ENCODE measurements at regions not wholly inside any gene's neighbourhood (a gene's known extent, or its start where the extent isn't known, plus 50 kb on each side); places are given as distances from the start of the nearest gene placed in this dataset.

GRCh38 chr9:130755377-130756007 lies 61.9 kb downstream of the EXOSC2 start:
- no peak for DNase-seq

- no peak for DNase-seq
Measured at GRCh38 chr9:130756037-130756436, 62.5 kb downstream of the EXOSC2 start.

DNA sequence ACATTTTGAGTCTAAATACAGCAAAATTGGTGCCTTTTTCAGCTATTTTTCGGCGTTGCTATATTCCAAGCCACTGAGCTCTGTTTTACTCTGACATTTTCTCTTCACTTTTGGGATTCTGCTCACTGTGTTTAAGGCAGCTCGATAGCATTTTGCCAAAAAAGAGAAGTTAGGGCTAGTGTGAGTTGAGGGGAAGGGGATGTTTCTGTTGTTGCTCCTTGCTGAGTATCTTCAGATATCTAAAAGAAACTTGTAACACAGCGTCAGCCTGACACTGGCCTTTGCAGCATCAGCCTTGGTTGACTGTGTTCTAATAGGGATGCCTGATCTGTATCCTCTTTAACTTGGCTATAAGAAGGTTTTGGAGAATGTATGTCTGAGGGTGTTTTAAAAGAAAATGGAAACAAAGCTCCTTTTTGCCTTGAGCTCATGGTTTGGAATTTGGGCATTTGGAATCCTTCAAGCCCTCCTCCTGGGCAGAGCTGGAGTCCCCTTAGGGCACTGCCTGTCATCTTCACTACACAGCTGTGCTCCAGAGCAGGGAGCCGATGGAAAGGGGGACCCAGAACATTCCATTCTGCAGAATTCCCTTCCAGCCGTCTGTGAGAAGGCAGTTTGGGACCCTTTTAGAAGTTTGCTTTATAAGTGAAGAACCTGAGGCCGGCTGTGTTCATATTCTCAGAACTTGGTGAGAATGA lies 63.0 kb downstream of the EXOSC2 start:
- no peak for DNase-seq

- DNase-seq: no peak
Measured at GRCh38 chr9:130759738-130760137, 66.2 kb downstream of the EXOSC2 start.

DNA sequence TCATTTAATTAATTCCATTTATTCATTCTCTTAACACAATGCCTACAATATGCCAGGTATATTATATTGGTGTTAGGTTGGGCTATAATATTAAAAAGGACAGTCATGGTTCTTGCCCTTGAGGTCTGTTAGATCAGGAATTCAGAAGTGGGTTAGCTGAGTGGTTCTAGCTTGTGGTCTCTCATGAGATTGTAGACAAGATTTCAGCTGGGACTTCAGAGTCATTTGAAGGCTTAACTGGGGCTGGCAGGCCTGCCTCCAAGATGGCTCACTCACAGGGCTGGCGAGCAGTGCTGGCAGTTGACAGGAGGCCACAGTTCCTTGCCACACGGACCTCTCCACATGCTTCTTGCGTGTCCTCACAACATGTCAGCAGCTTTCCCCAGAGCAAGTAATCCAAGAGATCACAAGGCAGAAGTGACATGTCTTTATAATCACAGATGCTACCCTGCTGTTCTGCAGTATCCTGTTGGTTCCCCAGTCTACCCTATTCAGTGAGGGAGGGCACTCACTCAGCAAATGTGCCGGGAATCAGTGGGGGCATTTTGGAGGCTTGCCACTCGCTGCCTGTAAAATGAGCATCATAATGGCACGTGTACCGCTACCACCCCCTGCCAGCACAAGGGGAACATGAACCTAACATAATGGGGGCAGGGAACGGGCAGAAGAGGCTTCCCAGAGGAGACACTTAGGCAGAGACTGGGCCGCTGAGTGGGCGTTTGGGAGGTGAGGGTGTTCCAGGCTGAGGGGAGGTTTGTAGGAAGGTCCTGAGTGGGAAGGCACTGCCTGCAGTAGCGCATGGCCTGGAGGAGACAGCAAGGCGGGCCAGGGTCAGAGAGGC lies 70.0 kb downstream of the EXOSC2 start:
- no peak for DNase-seq

DNA sequence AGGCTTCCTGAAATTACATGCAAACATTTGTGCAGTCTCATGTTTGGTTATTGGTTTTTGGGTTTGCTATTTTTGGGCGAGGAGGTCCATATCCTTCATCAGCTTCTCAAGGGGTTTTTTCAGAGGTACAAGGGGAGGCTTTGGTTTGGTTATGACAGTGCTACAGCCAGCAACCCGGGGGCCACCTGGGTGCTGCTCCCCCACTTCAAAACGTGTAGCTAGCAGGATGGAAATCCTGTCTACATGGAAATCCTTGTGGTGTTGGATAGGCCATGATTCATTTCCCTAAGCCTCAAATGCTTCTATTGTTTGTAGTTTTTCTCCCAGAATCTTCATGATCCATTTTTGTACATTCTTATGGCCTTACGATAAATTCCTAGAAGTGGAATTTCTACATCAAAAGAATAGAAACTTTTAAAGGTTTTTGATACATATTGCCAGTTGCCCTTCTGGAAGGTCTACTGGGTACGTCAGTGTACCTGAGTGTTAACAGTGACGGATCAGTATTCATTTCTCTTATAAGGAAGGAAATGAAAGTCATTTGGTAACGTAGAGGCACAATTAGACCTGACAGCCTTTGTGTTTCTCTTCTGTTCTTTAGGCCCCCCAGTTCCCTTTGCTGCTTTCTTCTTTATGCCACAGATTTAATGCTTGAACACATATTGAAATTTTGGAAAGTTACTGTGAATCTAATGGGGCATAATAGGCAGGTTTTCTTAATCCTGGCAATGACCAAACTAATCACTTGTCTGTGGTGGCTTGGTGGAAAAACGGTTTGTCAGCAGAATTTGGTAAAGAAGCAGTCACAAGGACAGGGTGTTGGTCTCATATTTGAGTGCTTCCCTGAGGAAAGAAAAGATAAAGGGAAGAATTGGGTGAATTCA lies 69.7 kb upstream of the ABL1 start:
- no peak for DNase-seq

- no peak for DNase-seq
Measured at GRCh38 chr9:130766021-130766926, 68.8 kb upstream of the ABL1 start.

DNA sequence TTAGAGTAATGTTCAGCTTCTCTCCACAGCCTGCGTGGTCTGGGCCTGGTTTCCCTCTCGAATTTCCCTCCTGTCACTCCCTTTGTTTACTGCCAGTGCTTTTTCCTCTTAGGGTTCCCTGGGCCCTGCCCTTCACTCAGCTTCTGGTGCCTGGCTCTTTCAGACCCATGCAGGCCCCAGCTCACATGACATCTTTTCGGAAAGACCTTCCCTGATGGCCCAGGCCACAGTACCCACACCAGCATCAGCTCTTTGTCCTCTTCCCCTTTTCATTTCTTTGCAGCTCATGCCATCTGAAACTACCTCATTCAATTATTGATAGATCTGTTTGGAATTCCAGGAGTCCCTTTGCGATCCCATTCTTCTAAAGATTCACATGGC lies 68.1 kb upstream of the ABL1 start:
- DNase-seq: no peak

GRCh38 chr9:130768265-130768664 lies 66.8 kb upstream of the ABL1 start:
- DNase-seq: no peak

DNA sequence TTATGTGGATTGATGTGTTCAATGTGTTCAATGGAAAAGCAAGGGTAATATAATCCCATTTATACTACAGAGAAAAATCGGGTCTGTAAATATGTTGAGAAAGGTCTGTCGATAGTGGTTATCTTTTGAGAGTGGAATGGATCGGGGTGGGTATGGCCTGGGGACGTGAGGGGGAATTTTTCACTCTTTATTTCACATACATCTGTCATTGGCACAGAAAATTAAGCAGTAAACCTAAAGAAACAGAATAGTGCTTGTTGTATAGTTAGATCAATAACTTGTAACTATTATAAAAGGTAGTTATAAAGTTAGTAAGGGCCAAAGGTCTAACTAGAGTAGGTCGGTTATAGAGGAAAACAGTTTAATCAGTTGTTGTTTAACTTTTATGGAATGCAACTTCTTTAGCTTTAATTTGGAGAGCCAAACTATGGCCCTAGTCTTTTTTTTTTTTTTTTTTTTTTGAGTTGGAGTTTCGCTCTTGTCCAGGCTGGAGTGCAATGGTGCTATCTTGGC lies 66.1 kb upstream of the ABL1 start:
- DNase-seq: no peak

GRCh38 chr9:130770093-130770492 lies 65.0 kb upstream of the ABL1 start:
- DNase-seq: no peak

DNA sequence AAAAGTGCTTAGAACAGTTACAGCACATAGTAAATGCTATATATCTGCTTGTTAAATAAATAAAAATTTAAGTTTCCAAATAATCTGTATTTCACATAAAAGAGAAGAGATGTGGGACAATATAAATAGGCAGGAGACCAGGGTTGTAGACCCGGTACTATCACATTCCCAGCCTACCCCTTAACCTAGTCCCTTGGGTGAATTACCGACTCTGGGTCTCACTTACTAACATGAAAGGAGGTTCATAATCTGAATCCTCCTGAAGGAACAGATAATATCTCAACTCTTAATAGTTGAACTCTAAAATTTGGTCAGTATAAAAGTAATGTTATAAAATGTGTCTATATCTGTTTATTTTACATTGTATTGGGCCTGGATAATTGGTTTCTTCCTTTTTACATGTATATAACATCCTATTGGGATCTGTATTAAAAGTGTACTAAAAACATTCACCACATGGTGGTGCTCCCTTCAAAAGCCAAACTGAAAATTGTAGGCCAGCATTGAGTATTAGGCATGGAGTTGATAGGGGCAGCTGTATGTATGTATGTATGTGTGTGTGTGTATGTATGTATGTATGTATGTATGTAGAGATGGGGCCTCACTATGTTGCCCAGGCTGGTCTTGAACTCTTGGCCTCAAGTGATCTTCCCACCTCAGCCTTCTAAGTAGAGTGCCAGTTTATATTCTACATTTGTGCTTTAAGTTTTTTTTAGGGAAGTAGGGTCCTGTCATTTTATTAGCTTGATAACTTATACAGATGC lies 64.2 kb upstream of the ABL1 start:
- DNase-seq: no peak

GRCh38 chr9:130772185-130772584 lies 62.9 kb upstream of the ABL1 start:
- DNase-seq: no peak

GRCh38 chr9:130774183-130774582 lies 60.9 kb upstream of the ABL1 start:
- no peak for DNase-seq

- DNase-seq: no peak
Measured at GRCh38 chr9:130775336-130775991, 59.6 kb upstream of the ABL1 start.

DNA sequence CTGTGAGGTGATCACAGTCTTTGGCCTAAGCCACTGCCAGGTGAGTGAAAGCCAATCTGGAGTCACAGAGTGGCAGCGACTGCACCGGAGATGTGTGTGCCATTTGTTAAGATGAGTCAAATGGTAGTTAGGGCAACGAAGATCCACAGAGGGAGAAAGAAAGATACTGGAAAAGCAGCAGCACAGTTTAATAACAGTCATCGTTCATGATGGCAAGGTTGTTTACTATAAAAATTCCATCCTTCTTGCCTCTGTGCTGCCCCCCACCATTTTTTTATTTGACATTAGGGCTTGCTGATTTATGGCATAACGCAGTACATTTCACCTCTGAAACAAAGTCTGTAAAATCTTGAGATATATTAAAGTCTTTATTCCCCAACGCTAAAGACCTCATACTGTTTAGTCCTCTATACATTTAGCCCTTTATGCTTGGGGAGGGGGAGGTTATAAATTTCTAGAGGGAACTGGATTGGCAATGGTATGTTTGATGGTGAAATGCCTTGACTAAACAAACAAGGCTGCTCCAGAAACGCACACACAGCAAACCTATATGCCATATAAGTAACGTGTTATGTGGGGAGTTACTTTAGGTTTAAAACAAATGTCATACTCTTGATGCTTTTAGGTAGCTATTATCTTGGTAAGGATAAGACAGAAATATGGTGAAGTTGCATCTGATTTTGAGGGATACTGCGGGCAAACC lies 55.8 kb upstream of the ABL1 start:
- DNase-seq: no peak

DNA sequence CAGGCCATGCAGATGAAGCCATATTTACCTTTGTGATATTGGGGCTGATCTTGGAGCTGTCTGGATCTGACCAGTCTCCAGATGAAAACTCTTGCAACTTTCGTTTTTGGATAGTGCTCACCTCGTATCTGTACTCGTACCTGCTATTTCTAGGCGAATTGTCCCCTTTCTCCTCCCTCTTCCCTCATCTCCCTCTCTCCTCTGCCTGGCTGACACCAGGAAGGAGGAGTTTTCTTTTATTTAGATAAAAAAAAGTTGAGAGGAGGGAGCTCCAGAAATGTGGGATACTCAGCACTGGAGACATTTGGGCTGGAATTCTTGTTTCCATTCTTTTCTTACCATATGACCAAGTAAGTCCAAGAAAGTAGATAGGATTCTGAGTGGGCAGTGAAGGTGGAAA lies 54.6 kb upstream of the ABL1 start:
- no peak for DNase-seq

DNA sequence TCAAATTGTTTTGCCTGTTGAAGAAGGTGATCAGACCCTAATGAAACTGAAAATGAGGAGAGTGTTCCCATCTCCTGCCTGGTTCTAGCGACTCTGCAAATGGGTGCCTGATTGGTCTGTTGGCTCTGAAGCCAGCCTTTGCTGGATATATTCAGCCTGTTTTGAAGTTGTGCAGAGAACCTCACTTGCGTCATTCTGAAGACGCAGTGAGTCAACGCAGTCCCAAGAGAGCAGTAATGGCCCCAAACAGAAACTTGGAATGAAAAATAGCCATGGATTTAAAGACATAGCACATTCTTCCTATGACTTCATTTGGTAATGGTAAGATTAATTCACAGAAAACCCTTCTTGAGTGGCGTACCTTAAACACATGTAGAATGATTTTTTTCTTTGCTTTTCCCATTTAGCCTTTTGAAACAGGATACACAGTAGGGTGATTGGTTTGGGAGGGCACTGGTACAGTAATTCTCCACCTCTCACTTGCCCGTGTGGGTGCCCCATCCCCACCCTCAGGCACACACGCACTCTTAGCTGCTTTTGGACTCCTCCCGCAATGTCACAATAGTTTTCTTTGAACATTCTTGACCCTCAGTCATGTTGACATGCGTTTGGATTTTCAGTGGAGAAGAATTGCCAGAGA lies 54.1 kb upstream of the ABL1 start:
- DNase-seq: peak; percentile 71

DNA sequence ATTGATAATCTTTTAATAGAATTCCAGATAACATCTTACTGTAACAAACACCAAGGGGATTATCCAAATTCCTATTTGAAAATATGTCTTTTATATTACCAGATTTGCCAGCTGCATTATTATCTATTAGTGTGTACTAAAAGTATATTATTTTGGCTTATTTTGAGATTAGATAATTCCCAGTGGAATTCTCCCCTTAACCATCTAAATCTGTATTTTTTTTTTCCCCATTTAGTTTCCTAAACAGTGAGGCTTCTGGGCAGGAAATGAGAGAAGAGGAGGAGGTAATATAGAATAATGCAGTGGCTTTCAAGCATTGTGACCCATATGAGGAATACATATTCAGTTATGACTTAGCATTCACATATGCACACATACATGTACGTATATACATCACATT lies 53.5 kb upstream of the ABL1 start:
- DNase-seq: no peak
